ENCODE measurements at regions not wholly inside any gene's neighbourhood (a gene's known extent, or its start where the extent isn't known, plus 50 kb on each side); places are given as distances from the start of the nearest gene placed in this dataset.

DNA sequence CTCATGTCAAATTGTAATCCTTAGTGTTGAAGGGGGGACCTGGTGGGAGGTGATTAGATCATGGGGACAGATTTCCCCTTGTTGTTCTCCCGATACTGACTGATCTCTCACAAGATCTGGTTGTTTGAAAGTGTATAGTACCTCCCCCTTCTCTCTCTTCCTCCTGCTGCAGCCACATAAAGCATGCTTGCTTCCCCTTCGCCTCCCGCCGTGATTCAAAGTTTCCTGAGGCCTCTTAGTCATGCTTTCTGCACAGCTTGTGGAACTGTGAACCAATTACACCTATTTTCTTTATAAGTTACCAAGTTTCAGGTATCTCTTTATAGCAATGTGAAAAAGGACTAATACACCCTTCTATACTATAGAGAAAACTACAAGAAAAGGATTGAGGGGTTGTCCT, 1170.5 kb upstream of the AGA start:
- Mint-ChIP-seq H3K9me3 (peaks cover 6% of the 10 kb centered on the region), H3K36me3 (ENCODE audit: low read depth) (no peaks in the 10 kb centered on the region)
- no peak for DNase-seq (ENCODE audit: low spot score)

DNA sequence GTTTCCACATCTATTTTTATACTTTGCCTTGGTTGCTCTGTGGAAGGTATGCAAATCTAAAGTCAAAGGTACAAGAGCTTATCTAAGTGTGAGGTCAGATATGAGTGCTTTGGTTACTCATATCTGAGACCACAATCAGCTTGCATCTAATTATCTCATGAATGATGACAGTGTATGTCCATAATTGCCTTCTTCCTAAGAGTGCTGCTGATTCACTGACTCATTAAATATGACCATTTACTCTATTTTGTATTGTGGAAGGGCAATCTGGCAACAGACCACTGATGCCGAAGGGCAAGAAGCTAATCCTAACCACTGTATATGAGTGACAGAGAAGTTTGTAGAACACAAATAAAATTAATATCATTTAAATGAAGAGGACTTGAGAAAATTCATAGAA, 1190.2 kb upstream of the AGA start:
- H3K4me1 Mint-ChIP-seq (ENCODE audit: low read depth): no peaks in the 10 kb centered on the region
- peaks cover 9% of the 10 kb centered on the region for H3K9me3 Mint-ChIP-seq
- intact Hi-C loops (cut with micrococcal nuclease): no loop called here
- no peaks in the 10 kb centered on the region for H3K27me3 Mint-ChIP-seq (ENCODE audit: low read depth)
- H3K36me3 Mint-ChIP-seq (ENCODE audit: low read depth): no peaks in the 10 kb centered on the region
- H3K27ac Mint-ChIP-seq: no peak overlapping the region
- no peak overlapping the region for H3K4me3 Mint-ChIP-seq (ENCODE audit: low read depth)
- DNase-seq (ENCODE audit: low spot score): no peak

More for the DNA sequence above, 1170.5 kb upstream of the AGA start:
- Mint-ChIP-seq H3K27ac (no peak overlapping the region), H3K4me3 (ENCODE audit: low read depth) (no peak overlapping the region), H3K27me3 (ENCODE audit: low read depth) (no peaks in the 10 kb centered on the region), H3K4me1 (ENCODE audit: low read depth) (no peaks in the 10 kb centered on the region)
- intact Hi-C loops (cut with micrococcal nuclease): no loop called here

DNA sequence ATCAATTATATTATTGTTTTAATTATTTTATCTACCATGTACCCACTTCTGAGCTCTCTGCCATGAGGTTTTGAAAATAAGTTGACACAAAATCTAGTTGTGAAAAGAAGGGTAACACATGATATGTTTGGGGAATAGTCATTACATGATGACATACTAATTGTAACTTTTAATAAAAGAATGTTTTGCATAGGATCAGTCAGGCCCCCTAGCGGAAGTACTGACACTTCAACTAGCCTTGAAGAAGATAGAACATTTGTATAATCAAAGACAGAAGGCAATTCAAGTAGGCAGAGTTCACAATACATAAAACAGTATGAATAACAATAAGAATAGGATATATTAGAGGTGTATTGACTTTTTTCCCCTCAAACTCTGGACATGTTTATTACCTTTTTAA, 1191.0 kb upstream of the AGA start:
- Mint-ChIP-seq H3K4me3 (ENCODE audit: low read depth) (no peak overlapping the region), H3K27ac (no peak overlapping the region), H3K27me3 (ENCODE audit: low read depth) (no peaks in the 10 kb centered on the region), H3K9me3 (peaks cover 14% of the 10 kb centered on the region), H3K4me1 (ENCODE audit: low read depth) (no peaks in the 10 kb centered on the region), H3K36me3 (ENCODE audit: low read depth) (no peaks in the 10 kb centered on the region)
- intact Hi-C loops (cut with micrococcal nuclease): no loop called here
- DNase-seq (ENCODE audit: low spot score): no peak

DNA sequence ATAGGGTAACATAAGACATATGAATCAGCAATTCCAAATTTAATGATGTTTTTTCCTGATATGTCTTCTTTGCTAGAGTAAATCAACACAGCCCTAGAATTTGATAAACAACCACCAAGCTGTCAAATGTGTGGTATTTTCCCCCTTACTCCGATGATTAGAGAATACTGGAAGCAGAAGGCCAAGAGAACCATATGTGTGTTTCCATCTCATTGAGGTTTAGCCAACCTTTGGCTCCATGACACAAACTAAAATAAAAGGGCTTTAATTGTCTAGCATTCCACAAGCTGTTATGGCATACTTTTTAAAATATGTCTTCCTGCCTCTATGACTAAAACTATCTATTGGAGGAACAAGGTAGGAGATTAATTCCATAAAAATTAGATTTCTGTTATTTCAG, 1222.4 kb upstream of the AGA start:
- H3K4me3 Mint-ChIP-seq (ENCODE audit: low read depth): no peak overlapping the region
- H3K36me3 Mint-ChIP-seq (ENCODE audit: low read depth): no peaks in the 10 kb centered on the region
- no peaks in the 10 kb centered on the region for H3K27me3 Mint-ChIP-seq (ENCODE audit: low read depth)
- H3K27ac Mint-ChIP-seq: no peak overlapping the region
- H3K9me3 Mint-ChIP-seq: peaks cover 17% of the 10 kb centered on the region
- intact Hi-C loops (cut with micrococcal nuclease): no loop called here
- DNase-seq (ENCODE audit: low spot score): no peak
- no peaks in the 10 kb centered on the region for H3K4me1 Mint-ChIP-seq (ENCODE audit: low read depth)

DNA sequence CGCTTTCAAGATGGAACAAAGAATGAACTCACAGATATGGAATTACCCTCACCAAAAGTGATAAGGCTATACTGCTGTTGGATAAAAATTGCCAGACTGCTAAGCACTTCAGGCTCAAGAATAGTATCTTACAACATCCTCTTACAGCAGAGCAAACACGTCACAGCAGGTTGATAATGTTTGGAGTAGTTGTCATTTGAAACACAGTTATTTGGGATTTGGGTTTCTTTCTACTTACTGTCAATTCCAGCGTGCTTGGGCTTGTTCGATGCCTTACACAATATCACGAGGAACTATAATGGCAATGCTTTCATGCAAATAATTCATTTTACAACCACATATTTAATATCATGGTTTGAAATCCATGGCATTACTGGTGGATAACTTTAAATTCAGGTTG, 1223.7 kb upstream of the AGA start:
- Mint-ChIP-seq H3K4me3 (ENCODE audit: low read depth) (no peak overlapping the region), H3K36me3 (ENCODE audit: low read depth) (no peaks in the 10 kb centered on the region), H3K4me1 (ENCODE audit: low read depth) (no peaks in the 10 kb centered on the region), H3K27me3 (ENCODE audit: low read depth) (no peaks in the 10 kb centered on the region), H3K27ac (no peak overlapping the region), H3K9me3 (peaks cover 18% of the 10 kb centered on the region)
- no peak for DNase-seq (ENCODE audit: low spot score)
- intact Hi-C loops (cut with micrococcal nuclease): no loop called here

DNA sequence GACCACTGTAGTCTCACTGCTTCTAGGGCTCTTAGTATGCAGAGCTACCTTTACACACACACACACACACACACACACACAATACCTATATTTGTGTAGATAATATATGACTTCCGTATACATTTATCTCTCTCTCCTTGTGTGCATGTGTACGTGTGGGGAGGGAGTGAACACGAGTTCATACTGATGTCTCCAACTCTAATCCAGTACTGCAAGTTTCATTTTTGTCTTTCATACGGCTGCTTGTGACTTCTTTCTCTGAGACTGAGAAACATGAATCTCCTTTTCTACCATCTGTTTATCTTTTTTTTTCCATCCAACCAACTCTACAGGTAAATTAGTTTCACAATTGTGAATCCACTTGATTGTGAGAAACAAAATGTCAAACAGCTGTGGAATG, 1229.5 kb upstream of the AGA start:
- Mint-ChIP-seq H3K36me3 (ENCODE audit: low read depth) (no peaks in the 10 kb centered on the region), H3K4me1 (ENCODE audit: low read depth) (no peaks in the 10 kb centered on the region), H3K27ac (no peak overlapping the region), H3K9me3 (peaks cover 28% of the 10 kb centered on the region), H3K4me3 (ENCODE audit: low read depth) (no peak overlapping the region), H3K27me3 (ENCODE audit: low read depth) (no peaks in the 10 kb centered on the region)
- DNase-seq (ENCODE audit: low spot score): no peak
- intact Hi-C loops (cut with micrococcal nuclease): no loop called here

DNA sequence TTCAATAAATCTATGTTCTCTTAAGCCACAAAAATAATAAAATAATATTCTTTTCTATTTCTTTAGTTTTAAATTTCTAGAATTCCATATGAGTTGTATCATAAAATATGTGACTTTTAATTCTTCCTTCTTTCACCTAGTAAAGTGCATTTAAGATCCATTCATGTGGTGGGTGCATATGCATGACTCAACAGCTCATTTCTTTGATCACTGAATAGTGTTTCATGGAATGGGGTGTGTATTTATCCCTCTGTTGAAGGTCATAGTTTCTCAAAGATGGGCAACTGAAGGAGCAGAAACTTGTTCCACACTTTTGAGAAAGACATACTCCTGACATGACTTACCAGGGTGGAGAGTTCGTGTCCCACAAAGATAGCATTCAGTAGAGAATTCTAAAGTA, 1230.3 kb upstream of the AGA start:
- no peak overlapping the region for H3K27ac Mint-ChIP-seq
- H3K4me3 Mint-ChIP-seq (ENCODE audit: low read depth): no peak overlapping the region
- no peak for DNase-seq (ENCODE audit: low spot score)
- no peaks in the 10 kb centered on the region for H3K4me1 Mint-ChIP-seq (ENCODE audit: low read depth)
- intact Hi-C loops (cut with micrococcal nuclease): no loop called here
- no peaks in the 10 kb centered on the region for H3K27me3 Mint-ChIP-seq (ENCODE audit: low read depth)
- H3K36me3 Mint-ChIP-seq (ENCODE audit: low read depth): no peaks in the 10 kb centered on the region
- peaks cover 28% of the 10 kb centered on the region for H3K9me3 Mint-ChIP-seq

DNA sequence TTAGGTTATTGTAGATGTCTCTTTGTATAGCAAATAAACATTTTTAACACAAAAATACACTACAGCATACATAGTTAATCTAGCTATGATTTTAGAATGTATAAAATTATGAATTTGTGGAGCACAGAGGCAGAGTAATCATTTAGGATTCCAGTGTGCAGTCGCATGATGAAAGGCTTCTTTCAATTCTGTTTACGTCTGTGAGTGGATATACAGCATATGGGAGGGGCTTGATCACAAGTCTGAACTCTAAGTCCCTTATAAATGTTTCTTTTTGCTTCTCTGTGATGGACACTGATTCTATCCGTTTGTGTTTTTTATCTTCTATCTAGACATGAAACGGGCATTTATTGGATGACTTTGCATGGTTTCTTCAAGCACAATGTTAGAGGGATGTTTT, 1239.6 kb upstream of the AGA start:
- intact Hi-C loops (cut with micrococcal nuclease): no loop called here
- Mint-ChIP-seq H3K27me3 (ENCODE audit: low read depth) (no peaks in the 10 kb centered on the region), H3K27ac (no peak overlapping the region), H3K9me3 (peaks cover 23% of the 10 kb centered on the region), H3K4me1 (ENCODE audit: low read depth) (no peaks in the 10 kb centered on the region), H3K36me3 (ENCODE audit: low read depth) (no peaks in the 10 kb centered on the region), H3K4me3 (ENCODE audit: low read depth) (no peak overlapping the region)
- DNase-seq (ENCODE audit: low spot score): no peak

DNA sequence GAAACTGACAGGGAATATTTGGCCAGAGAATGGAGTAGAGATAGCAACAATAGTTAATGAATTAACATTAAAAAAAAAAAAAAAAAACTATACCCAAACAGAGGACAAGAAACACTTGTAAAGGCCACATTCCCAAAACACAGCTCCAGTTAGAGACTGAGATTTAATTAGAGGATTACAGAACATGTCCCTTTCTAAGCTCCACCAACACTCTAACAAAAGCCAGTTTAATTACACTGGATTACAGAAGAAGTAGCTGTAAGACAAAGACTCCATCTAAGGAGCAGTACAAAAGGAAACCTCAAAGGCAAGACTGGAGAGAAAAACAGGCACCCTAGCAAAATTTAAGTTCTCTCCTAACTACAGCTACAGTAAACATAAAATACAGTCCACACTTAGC, 1247.7 kb upstream of the AGA start:
- intact Hi-C loops (cut with micrococcal nuclease): no loop called here
- H3K4me1 Mint-ChIP-seq (ENCODE audit: low read depth): no peaks in the 10 kb centered on the region
- peaks cover 21% of the 10 kb centered on the region for H3K9me3 Mint-ChIP-seq
- no peak overlapping the region for H3K4me3 Mint-ChIP-seq (ENCODE audit: low read depth)
- no peaks in the 10 kb centered on the region for H3K27me3 Mint-ChIP-seq (ENCODE audit: low read depth)
- H3K27ac Mint-ChIP-seq: no peak overlapping the region
- DNase-seq (ENCODE audit: low spot score): no peak
- no peaks in the 10 kb centered on the region for H3K36me3 Mint-ChIP-seq (ENCODE audit: low read depth)

DNA sequence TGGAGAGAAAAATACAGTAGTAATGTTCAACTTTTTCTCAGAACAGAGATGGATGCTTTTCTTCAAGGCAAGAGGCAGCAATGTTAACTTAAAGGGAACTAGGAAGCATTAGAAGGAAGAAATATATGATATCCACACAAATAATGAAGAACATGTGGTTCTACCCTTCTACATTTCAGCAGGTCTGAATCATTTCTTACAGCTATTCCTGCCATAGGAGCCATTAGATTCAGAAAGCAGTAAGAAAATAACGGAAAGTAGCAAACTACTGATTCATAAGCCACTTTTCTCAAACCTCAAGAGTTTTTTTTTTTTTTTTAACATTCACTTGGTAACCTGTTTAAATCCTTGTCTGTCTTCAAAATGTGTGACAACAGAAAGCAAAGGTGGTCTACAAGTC, 1251.6 kb upstream of the AGA start:
- Mint-ChIP-seq H3K27ac (no peak overlapping the region), H3K27me3 (ENCODE audit: low read depth) (no peaks in the 10 kb centered on the region), H3K36me3 (ENCODE audit: low read depth) (no peaks in the 10 kb centered on the region), H3K4me1 (ENCODE audit: low read depth) (no peaks in the 10 kb centered on the region), H3K4me3 (ENCODE audit: low read depth) (no peak overlapping the region), H3K9me3 (peaks cover 4% of the 10 kb centered on the region)
- intact Hi-C loops (cut with micrococcal nuclease): no loop called here
- DNase-seq (ENCODE audit: low spot score): no peak

DNA sequence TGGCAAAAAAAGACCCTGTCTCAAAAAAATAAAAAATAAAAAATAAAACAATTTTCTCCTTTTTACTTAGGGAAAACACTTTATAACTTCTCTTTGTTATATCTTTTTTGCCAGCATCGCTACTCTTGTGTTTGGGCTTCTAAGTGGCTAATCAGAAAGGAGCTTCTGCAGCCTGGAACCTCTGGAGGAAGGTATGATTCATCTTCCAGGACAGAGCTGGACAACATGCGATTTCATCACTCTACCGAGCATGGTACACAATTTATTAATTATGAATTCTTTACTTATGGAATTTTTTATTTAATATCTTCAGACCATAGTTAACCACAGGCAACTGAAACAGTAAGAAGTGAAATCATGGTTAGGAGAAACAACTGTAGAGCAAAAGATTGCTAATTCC, 1254.3 kb upstream of the AGA start:
- H3K27ac Mint-ChIP-seq: no peak overlapping the region
- H3K9me3 Mint-ChIP-seq: peaks cover under 1% of the 10 kb centered on the region
- H3K4me1 Mint-ChIP-seq (ENCODE audit: low read depth): no peaks in the 10 kb centered on the region
- DNase-seq (ENCODE audit: low spot score): no peak
- intact Hi-C loops (cut with micrococcal nuclease): no loop called here
- no peak overlapping the region for H3K4me3 Mint-ChIP-seq (ENCODE audit: low read depth)
- H3K36me3 Mint-ChIP-seq (ENCODE audit: low read depth): no peaks in the 10 kb centered on the region
- no peaks in the 10 kb centered on the region for H3K27me3 Mint-ChIP-seq (ENCODE audit: low read depth)

DNA sequence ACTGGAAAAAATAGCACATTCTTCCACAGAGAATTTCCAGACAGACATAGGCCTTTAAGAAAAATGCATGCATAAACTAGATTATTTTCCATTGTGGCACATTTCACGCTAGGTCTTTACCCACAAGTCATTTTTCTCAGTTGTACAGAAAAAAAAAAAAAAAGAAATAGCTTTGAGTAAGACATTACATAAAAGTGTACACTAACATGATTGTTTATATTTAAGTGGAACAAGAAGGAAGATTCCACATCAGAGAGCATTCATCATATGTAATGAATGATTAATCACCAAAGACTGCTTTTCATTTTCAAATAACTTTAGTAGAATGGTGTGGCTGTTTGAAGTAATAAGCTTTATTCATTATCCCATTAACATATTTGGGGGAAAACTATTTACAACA, 1270.2 kb upstream of the AGA start:
- Mint-ChIP-seq H3K4me1 (ENCODE audit: low read depth) (no peaks in the 10 kb centered on the region), H3K27me3 (ENCODE audit: low read depth) (no peaks in the 10 kb centered on the region), H3K36me3 (ENCODE audit: low read depth) (no peaks in the 10 kb centered on the region), H3K27ac (no peak overlapping the region), H3K4me3 (ENCODE audit: low read depth) (no peak overlapping the region), H3K9me3 (peaks cover 20% of the 10 kb centered on the region)
- DNase-seq (ENCODE audit: low spot score): no peak
- intact Hi-C loops (cut with micrococcal nuclease): no loop called here

DNA sequence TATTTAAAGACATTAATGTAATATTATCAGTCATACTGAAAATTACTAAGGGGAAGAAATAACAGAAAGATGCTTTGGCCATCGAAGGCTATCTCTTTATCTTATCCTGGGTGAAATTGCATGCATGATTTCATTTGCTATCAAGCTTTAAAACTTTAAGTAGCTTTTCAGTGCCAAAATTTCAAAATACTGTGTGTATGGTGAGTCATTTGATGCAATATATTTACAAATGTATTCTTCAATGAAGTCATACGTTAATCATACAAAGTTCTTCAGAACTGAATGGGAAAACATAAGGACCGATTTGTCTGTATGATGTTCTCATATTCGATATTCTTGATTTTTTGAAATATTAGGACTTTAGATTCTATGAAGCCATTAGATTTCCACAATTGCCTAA, 1295.8 kb upstream of the AGA start:
- no peak for DNase-seq (ENCODE audit: low spot score)
- Mint-ChIP-seq H3K4me1 (ENCODE audit: low read depth) (no peaks in the 10 kb centered on the region), H3K36me3 (ENCODE audit: low read depth) (no peaks in the 10 kb centered on the region), H3K4me3 (ENCODE audit: low read depth) (no peak overlapping the region), H3K27ac (no peak overlapping the region), H3K9me3 (peaks cover 20% of the 10 kb centered on the region), H3K27me3 (ENCODE audit: low read depth) (no peaks in the 10 kb centered on the region)
- intact Hi-C loops (cut with micrococcal nuclease): no loop called here

DNA sequence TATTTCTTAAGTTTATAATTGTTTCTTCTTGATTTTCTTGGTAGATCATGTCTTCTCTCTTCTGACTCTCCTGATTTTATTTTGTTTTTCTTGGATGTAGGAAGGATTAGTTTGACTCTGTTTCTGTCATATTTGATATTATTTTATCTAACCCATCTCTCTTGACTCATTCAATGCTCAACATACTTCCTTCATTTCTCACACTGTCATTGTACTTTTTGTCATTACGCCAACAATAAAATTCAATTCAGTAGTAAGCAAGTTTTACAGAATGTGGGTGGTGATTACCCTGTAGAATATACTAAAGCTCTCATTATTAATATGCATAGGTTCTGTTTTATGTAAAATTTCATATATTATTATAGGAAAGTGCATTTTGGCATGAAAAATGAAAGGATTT, 1303.0 kb upstream of the AGA start:
- DNase-seq (ENCODE audit: low spot score): no peak
- H3K27ac Mint-ChIP-seq: no peak overlapping the region
- H3K9me3 Mint-ChIP-seq: peaks cover 31% of the 10 kb centered on the region
- intact Hi-C loops (cut with micrococcal nuclease): no loop called here
- H3K27me3 Mint-ChIP-seq (ENCODE audit: low read depth): no peaks in the 10 kb centered on the region
- H3K4me3 Mint-ChIP-seq (ENCODE audit: low read depth): no peak overlapping the region
- no peaks in the 10 kb centered on the region for H3K36me3 Mint-ChIP-seq (ENCODE audit: low read depth)
- no peaks in the 10 kb centered on the region for H3K4me1 Mint-ChIP-seq (ENCODE audit: low read depth)

Measured in activated T-helper 2 cell treated with anti-CD3 and anti-CD28 coated beads, Interferon-gamma antibody, Interleukin-2, Interleukin-4, amounts not matched to agents 10 μg/mL and 5 μg/mL and 100 μg/mL, durations not matched to agents 14 hours and 24 hours and 36 hours (primary cell).